ENCODE measurements at regions not wholly inside any gene's neighbourhood (a gene's known extent, or its start where the extent isn't known, plus 50 kb on each side); places are given as distances from the start of the nearest gene placed in this dataset.

GRCh38 chr9:85331626-85332025 is 410.1 kb downstream of the AGTPBP1 start:
- TF ChIP-seq CTCF (conservative IDR thresholded peaks at IDR 0.05; ENCODE audit: low read depth, low read length) = no peak
- TF ChIP-seq EZH2 (IDR thresholded peaks at IDR 0.05; ENCODE audit: borderline replicate concordance, low read depth, low read length, poor library complexity, severe bottlenecking) = no peak
